ENCODE measurements at regions not wholly inside any gene's neighbourhood (a gene's known extent, or its start where the extent isn't known, plus 50 kb on each side); places are given as distances from the start of the nearest gene placed in this dataset.

DNA sequence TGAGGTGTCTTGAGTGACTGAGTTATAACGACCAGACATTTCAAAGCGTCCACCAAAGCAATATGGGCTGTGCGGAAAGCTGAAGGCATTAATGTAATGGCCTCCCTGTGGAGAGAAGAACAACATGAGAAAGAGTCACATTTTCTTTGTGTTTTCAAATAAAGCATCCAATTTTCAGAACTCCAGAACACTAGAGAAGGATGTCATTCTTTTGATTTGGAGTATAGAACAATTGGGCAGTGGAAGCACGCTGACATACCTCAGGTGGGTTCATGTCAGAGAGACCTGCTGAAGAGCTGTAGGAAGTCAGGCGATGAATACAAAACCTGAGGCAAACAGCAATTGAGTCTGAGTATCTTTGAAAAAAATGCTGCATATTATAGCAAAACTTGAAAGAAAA, 556.5 kb downstream of the GABRG2 start:
- Histone ChIP-seq H2BK12ac (ENCODE audit: insufficient read length, low read depth, low read length) (no peak overlapping the region), H2BK20ac (ENCODE audit: low read depth, low read length, poor library complexity, severe bottlenecking) (no peak overlapping the region), H4K91ac (ENCODE audit: insufficient read length, low read depth, low read length) (no peak overlapping the region), H4K20me1 (ENCODE audit: control insufficient read depth, insufficient read depth, insufficient read length) (no peaks in the 10 kb centered on the region), H3K18ac (ENCODE audit: insufficient read length, low read depth, low read length) (no peak overlapping the region), H3K4ac (ENCODE audit: low read depth, low read length) (no peak overlapping the region), H2BK5ac (ENCODE audit: insufficient read length, low read length) (no peak overlapping the region), H4K5ac (ENCODE audit: insufficient read length, low read depth, low read length) (no peak overlapping the region), H3K9ac (ENCODE audit: extremely low read depth, insufficient read length, low read length) (no peak overlapping the region), H3K79me1 (ENCODE audit: insufficient read depth, low read depth, low read length, poor library complexity, severe bottlenecking) (no peaks in the 10 kb centered on the region), H3K56ac (ENCODE audit: insufficient read length, low read depth, low read length) (no peak overlapping the region), H3K14ac (ENCODE audit: insufficient read depth, low read length) (no peak overlapping the region), H3K79me2 (ENCODE audit: insufficient read depth, low read length) (no peaks in the 10 kb centered on the region), H2AK5ac (ENCODE audit: insufficient read length, low read length) (no peak overlapping the region), H3K27me3 (ENCODE audit: insufficient read depth, low read length) (no peaks in the 10 kb centered on the region), H3K9me3 (ENCODE audit: control insufficient read depth, low read depth, low read length) (no peaks in the 10 kb centered on the region), H4K8ac (replicated peaks; ENCODE audit: insufficient read length, low read depth, low read length) (no peak overlapping the region), H2BK120ac (ENCODE audit: low read depth, low read length, poor library complexity, severe bottlenecking) (no peak overlapping the region), H3K4me1 (ENCODE audit: insufficient read depth, low read length) (no peaks in the 10 kb centered on the region), H2AFZ (ENCODE audit: low read length) (no peak overlapping the region), H3K23me2 (ENCODE audit: insufficient read length, low read depth, low read length, poor library complexity, severe bottlenecking) (no peaks in the 10 kb centered on the region), H3K23ac (ENCODE audit: insufficient read length, low read depth, low read length) (no peak overlapping the region), H3T11ph (ENCODE audit: low read length) (no peak overlapping the region), H3K27ac (ENCODE audit: insufficient read length, low read depth, low read length) (no peak overlapping the region), H2BK15ac (ENCODE audit: low read depth, low read length) (no peak overlapping the region), H3K4me2 (ENCODE audit: insufficient read depth, insufficient read length, low read length) (no peak overlapping the region)
- peaks cover 43 to 48% of the 10 kb centered on the region in 2 experiments for H3K9me3 Mint-ChIP-seq
- H3K36me3 Mint-ChIP-seq (ENCODE audit: insufficient read depth in 1 of 3, low read depth in 3 of 3), result peaks cover 14 to 41% (median 29%) of the 10 kb centered on the region in 3 experiments
- H3K27ac Mint-ChIP-seq, result no peak overlapping the region
- DNase-seq, result no peak
- no CpG with 5 or more reads among the region's 5 CpGs for WGBS (ENCODE audit: extremely low coverage, insufficient read length, low lambda C conversion rate)
- no peak overlapping the region for H3K4me3 Mint-ChIP-seq
- TF ChIP-seq, protein P1, sequence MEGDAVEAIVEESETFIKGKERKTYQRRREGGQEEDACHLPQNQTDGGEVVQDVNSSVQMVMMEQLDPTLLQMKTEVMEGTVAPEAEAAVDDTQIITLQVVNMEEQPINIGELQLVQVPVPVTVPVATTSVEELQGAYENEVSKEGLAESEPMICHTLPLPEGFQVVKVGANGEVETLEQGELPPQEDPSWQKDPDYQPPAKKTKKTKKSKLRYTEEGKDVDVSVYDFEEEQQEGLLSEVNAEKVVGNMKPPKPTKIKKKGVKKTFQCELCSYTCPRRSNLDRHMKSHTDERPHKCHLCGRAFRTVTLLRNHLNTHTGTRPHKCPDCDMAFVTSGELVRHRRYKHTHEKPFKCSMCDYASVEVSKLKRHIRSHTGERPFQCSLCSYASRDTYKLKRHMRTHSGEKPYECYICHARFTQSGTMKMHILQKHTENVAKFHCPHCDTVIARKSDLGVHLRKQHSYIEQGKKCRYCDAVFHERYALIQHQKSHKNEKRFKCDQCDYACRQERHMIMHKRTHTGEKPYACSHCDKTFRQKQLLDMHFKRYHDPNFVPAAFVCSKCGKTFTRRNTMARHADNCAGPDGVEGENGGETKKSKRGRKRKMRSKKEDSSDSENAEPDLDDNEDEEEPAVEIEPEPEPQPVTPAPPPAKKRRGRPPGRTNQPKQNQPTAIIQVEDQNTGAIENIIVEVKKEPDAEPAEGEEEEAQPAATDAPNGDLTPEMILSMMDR (conservative IDR thresholded peaks at IDR 0.05), result no peak
- no peaks in the 10 kb centered on the region; the same call in 1 of the 2 replicates for H3K27me3 Mint-ChIP-seq (ENCODE audit: low read depth)
- no peaks in the 10 kb centered on the region for H3K4me1 Mint-ChIP-seq
